ENCODE measurements at regions not wholly inside any gene's neighbourhood (a gene's known extent, or its start where the extent isn't known, plus 50 kb on each side); places are given as distances from the start of the nearest gene placed in this dataset.

DNA sequence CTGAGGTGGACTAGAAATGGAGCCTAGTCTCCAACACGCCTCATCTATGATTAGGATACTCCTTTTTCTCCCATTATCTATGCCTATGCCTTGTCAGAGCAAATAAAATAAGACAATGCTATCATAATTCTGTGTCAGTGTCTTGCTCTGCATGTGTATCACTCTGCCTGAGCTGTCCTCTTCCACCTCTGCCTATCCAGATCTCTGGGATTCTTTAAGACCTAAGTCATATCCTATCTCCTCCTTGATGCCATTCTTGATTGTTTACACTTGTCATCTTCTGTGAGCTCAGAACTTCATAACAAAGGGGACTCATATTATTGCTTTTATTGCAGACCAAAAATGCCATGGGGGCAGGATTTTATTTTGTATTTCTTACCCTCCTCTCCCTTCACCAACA lies 351.2 kb upstream of the C9orf72 start:
- no peak for DNase-seq

DNA sequence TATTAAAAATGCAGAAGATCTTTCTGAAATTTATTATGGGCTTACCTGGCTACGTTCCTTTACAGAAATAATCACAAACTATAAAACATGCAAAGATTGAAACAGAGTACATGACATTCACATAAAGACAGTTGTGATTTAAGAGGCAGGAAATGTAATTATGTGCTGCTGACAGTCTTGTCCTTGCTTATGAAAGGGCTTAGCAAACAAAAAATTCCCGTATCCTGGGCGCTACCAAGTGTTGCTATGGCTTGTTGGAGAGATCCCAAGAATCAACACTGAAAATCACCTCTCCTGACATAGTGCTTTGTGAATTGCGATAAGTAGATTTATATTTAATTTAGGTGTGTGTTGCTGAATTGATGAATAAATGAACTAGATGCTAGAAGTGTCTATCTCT lies 352.5 kb upstream of the C9orf72 start:
- no peak for DNase-seq

- DNase-seq = no peak
Observed at GRCh38 chr9:27929841-27930240, 356.6 kb upstream of the C9orf72 start.

DNA sequence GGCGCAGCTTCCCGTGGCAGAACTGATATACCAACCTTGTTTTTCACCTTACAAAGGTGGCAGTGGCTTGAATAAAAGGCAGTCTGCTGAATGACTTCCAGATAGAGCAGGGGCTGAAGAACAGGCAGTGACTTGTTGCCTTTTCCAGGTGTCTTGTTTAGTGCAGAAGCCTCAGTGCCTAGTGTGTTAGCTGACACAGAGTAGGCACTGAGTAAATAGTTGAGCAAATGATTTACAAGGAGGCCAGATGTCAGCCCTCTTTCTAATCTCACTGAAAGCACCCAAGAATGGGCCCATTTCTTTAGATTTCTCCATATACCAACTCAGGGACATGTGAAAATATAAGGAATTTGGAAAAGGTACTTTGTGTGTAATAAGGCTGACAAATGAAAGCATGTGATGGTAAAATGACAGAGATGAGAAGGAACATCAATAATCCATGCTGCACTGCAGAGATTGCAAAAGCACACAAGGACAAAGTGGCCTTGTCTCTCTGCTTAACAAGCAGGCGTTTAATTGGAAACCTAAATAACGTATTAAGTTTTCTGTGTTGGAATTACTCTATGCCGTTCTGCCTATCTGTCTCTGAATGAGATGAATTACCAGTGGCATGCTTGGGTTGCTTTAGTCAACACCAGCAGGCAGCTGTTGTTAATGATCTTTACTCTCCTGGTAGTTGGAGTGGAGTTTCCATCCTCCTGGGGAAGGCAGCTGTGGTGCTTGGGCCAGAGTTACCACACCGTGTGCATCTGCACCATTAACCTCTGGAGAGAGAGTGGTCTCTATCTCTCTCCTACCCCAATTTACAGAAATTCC lies 360.1 kb upstream of the C9orf72 start:
- no peak for DNase-seq

DNA sequence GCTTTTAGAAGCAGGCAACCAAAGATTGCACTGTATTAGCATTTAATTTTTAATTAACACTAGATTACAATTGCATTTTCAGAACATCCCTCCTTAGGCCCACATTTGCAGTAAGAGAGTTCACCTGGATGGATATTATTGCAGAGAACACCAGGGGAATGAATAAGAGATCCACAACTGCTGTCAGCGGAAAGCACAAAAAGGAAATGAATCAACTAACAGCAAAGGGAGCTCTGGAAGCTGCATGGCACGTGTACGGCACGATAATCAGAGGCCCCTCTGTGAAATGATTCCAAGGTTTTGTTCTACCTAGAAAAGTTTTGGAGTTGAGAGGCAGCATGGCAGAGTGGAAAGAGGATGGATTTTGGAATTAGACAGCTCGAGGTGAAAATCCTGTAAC lies 361.2 kb upstream of the C9orf72 start:
- no peak for DNase-seq

GRCh38 chr9:27939186-27939585 lies 365.9 kb upstream of the C9orf72 start:
- DNase-seq = no peak

- DNase-seq = no peak
Observed at GRCh38 chr9:27940535-27940934, 367.3 kb upstream of the C9orf72 start.

GRCh38 chr9:27943501-27943900 lies 370.2 kb upstream of the C9orf72 start:
- no peak for DNase-seq

GRCh38 chr9:27945386-27945785 lies 372.1 kb upstream of the C9orf72 start:
- DNase-seq = no peak

DNA sequence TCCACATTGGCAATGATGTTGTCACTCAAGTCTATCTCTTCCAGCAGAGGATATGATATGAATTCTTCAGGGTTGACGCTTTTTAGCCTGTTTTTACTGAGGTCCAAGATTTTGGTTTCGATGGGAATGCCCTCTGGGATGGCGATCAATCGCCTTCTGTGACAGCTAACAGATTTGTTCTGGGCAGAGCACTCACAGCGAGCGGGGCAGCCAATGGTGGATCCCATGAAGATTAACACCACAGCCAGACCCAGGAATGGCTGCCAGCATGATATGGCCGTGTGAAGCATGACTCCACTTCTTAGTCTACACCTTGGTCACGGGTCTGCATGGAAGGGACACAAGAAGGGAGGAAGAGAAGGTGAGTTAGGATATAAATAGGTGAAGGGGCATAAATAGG lies 377.1 kb upstream of the C9orf72 start:
- DNase-seq = no peak

DNA sequence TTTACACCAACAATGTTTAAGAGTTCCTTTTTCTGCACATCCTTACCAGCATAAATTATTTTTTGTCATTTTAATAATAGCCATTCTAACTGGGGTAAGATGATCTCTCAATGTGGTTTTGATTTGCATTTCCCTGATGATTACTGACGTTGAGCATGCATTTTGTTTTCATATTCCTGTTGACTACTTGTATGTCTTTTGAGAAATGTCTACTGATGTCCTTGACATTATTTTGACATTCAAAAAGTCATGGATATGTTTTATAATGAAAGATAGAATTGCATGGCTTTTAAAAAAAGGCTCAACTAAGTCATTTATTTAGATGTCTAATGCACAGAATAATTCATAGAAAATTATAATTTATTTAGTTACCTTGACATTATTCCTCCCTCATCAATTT lies 381.6 kb upstream of the C9orf72 start:
- no peak for DNase-seq

DNA sequence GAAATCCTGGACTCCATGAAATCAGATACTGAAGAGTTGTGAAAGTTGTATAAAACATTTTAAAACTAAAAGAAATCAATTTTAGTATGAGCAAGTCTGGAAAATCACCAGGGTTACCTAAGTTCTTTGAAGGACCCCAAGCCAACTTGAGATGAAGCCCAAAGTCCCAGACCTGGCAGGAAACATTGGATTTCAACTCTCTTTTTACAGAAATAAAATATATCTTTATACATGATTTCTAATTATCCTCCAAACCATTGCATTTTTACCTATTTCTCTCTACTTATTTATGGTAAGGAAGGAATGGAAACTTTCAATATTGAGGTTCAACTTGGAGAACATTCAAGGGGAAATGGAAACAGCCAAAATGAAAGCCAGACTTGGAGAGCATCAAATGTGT lies 390.6 kb upstream of the C9orf72 start:
- no peak for DNase-seq

DNA sequence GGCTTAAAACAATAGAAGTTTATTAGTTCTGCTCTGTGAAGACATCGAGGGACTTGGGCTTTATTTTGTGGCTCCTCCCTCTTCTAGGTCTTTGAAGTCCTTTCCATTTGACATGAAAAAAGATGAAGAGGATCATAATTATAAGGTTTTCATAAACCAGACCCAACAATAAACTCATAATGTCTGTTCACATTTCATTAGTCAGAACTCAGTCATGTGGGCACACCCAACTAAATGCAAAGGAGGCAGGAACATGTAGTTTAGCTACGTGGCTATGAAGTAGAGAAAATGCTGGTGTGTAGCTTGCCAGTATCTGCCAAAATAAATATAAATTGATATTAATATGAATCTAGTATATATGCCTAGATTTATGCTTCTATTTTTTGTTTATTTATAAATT lies 393.9 kb upstream of the C9orf72 start:
- no peak for DNase-seq

DNA sequence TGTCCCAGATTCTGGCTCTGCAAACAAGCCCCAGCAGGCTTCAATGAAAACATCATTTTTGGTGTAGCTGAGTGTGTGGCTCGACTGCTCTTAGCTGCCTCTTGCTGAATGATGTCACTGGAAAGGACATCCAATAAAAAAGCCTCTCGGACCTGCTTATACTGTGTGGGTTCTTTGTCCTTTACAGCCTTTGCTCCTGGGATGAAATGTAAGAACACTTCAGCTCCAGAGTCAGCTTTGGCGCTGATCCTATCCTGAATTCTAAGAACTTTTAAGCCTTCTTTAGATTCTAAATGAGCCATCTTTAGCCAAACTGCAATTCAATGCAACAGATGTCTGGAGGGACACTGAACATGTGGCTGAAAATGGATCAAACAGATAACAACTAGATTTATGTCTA lies 404.6 kb upstream of the C9orf72 start:
- DNase-seq = no peak

DNA sequence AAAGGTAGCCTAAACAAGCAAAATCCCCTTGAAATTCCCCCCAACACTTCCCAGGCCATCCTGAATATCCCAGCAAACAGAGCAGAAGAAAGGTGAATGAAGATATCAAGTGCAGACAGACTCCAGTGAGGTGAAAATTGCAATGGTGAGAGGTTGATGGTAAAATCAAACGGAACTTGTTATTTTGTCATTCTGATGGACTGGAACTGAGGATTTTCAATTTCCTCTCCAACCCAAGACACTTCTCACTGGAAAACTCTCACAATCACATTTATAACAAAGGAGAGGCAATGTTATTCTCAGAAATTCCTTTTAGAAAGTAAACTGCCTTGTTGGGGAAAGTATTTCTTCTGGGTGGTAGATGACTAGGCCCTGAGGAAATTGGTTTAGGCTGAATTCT lies 412.4 kb upstream of the C9orf72 start:
- no peak for DNase-seq

DNA sequence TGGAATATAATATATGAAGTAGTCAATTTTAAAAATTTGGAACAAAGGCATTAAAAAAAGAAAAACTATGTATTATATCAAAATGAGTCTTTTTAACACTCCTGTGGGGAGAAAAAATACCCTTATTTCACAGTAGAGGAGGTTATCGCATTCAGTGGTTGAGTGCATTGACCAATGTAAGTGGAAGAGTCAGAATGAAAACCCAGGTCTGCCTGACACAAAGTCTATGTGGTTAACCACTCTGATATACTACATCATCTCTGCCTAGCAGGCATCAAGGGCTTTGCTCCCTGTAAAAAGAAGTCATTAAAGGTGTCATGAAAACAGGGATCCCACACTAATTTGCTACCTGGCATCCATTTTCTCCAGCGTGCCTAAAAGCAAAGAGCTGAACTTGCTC lies 417.2 kb upstream of the C9orf72 start:
- no peak for DNase-seq

DNA sequence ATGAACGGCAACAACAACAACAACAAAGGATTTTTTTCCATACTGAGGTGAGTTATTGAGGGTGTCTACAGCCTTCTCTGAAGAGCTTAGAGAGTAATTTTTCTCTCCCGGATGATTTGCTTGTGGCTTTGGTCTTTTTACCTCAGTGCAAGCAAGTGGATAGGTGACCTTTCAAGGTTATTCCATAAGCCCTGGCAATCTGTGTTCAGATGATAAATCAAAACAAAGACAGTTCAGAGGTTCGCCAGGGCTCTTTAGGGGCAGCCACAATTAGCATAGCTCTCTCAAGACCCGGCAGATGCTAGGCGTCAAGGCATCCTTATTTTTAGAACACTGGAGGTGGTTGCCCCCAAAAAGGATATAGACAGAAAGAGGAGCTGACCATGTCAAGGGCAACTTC lies 417.9 kb upstream of the C9orf72 start:
- no peak for DNase-seq

- no peak for DNase-seq
Observed at GRCh38 chr9:28001096-28001495, 427.8 kb upstream of the C9orf72 start.

- no peak for DNase-seq
Observed at GRCh38 chr9:28004900-28005299, 431.6 kb upstream of the C9orf72 start.

DNA sequence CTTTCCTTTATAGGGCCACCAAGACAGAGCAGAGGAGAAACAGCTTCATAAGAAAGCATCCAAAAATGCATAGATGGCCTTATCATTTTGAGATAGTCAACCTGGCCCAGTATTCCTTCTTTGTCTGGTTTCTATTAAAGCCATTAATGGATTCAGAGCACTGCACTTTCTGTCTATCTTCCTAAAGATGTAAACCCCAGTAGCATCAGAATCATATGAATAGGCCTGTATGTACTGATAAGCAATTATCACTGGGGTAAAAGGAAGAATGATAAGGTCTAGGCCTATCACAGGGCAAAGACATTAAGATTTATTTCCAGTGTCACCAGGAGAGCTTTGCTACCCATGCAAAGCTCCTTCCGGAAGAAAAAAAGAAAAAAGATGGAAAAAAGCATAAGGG lies 432.5 kb upstream of the C9orf72 start:
- no peak for DNase-seq

DNA sequence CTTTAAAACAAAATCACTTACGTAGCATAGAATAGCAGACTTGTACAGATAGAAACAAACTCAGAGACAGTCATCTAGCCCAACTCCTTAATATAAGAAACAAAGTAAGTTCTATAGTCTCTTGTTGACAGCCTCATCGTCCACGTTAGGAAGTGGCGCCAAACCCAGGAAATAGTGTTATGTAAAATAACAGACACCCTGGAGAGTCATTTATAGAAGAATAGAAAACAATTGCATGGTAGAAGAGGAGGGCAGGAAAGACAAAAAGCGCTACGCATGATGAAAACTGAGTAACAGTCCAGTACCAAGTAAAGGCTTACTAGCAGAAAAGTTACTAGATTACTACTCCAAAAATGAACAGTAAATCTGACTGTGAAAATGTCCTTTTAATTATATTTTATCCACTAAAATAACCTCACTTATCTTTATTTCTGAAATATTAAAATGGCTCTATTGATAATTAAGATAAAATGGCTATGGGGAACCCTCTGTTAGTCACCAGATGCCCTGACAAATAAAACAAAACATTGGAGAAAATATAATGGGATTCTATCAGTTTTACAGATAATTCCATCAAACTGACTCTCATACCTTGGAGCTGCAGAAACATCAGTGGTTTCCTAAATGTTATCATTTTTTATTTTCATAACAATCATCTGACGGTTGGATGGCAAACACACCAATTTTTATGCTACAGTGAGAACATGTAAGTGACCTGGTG lies 434.0 kb upstream of the C9orf72 start:
- DNase-seq = no peak

GRCh38 chr9:28014212-28014611 lies 440.9 kb upstream of the C9orf72 start:
- DNase-seq = no peak

DNA sequence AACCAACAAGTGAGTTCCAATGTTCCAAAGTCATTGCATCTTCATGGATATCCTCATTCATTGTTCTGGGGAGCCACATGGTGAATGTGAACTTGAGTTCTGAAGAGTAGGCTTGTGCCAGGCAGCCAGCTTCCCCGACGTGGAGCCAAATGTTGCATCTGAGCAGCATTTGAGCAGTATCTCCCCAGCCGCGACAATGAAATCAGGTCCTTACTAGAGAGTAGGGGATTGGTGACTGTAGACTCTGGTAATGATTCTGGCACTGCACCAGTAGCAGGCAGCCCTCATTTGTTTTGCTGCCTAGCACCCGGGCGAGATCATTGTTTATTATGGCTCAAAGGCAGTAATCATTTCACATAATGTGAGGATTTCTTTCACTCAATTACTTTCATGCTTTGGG lies 451.4 kb upstream of the C9orf72 start:
- DNase-seq = no peak

GRCh38 chr9:28025186-28025585 lies 451.9 kb upstream of the C9orf72 start:
- DNase-seq = no peak

Data from suppressor macrophage treated with lipopolysaccharide for 1 hour (primary cell).